ENCODE measurements at regions not wholly inside any gene's neighbourhood (a gene's known extent, or its start where the extent isn't known, plus 50 kb on each side); places are given as distances from the start of the nearest gene placed in this dataset.

DNA sequence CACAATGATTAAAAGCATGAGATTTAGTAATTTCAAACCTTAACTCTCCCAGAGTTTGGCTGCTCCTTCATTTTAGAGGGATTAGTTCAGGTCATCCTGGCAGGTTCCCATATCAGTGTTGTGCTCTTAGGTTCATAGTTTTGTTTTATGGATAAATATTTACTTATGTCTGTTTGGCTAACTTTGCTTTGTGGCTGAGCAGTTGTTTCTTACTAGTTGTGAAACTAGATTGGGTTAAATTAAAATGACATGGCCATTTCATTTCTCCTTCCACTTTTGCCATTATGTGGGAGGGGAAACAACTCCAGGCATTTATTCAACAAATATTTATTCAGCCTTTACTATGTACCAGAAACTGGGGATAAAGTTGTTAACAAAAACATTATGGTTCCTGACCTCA lies 158.8 kb downstream of the TMTC3 start:
- no peaks in the 10 kb centered on the region for H3K9me3 ChIP-seq (ENCODE audit: control extremely low read depth in 1 of 5, control insufficient read depth in 4 of 5, insufficient read depth in 2 of 5, low read depth in 1 of 5, low read length in 4 of 5)
- H3K4me1 ChIP-seq (ENCODE audit: control extremely low read depth in 1 of 4, control insufficient read depth in 4 of 4, insufficient read depth in 4 of 4, low read length in 3 of 4) = no peaks in the 10 kb centered on the region
- no peak overlapping the region for H3K27ac ChIP-seq (ENCODE audit: insufficient read depth in 1 of 2, low read depth in 1 of 2, low read length in 2 of 2, poor library complexity in 1 of 2, severe bottlenecking in 2 of 2)
- DNase-seq = no peak
- H3K36me3 ChIP-seq (ENCODE audit: control insufficient read depth in 4 of 4, insufficient read depth in 4 of 4, low read length in 3 of 4) = no peaks in the 10 kb centered on the region
- ChIA-PET POLR2A (no interaction called here), CTCF (no interaction called here)
- no peaks in the 10 kb centered on the region for H3K27me3 ChIP-seq (replicated peaks in 2 of 5; ENCODE audit: control insufficient read depth in 4 of 5, insufficient read depth in 5 of 5, low read length in 4 of 5)
- no peak overlapping the region for H3K4me3 ChIP-seq (ENCODE audit: control insufficient read depth in 1 of 7, extremely low read depth in 1 of 7, insufficient read depth in 4 of 7, low read depth in 2 of 7, low read length in 6 of 7)

- 100% methylated on average over 1 of the region's 1 CpG for WGBS (ENCODE audit: insufficient coverage)
- ChIA-PET CTCF (no interaction called here), POLR2A (no interaction called here)
Measured at GRCh38 chr12:88303335-88303734, 161.2 kb downstream of the TMTC3 start.

GRCh38 chr12:88305254-88305890 lies 163.3 kb downstream of the TMTC3 start:
- no peak for DNase-seq
- POLR2A ChIA-PET = no interaction called here
- CTCF ChIA-PET = interaction anchor here (0.8 to 1.1 kb wide), 2 partner anchors 17 to 19 kb away, joined by 3 read pairs; no protein-coding TSS in a partner anchor
- Histone ChIP-seq H3K36me3 (ENCODE audit: control insufficient read depth in 4 of 4, insufficient read depth in 4 of 4, low read length in 3 of 4) (no peaks in the 10 kb centered on the region), H3K4me1 (ENCODE audit: control extremely low read depth in 1 of 4, control insufficient read depth in 4 of 4, insufficient read depth in 4 of 4, low read length in 3 of 4) (no peaks in the 10 kb centered on the region), H3K27me3 (replicated peaks in 2 of 5; ENCODE audit: control insufficient read depth in 4 of 5, insufficient read depth in 5 of 5, low read length in 4 of 5) (no peaks in the 10 kb centered on the region), H3K4me3 (ENCODE audit: control insufficient read depth in 1 of 7, extremely low read depth in 1 of 7, insufficient read depth in 4 of 7, low read depth in 2 of 7, low read length in 6 of 7) (no peak overlapping the region), H3K9me3 (ENCODE audit: control extremely low read depth in 1 of 5, control insufficient read depth in 4 of 5, insufficient read depth in 2 of 5, low read depth in 1 of 5, low read length in 4 of 5) (no peaks in the 10 kb centered on the region), H3K27ac (ENCODE audit: insufficient read depth in 1 of 2, low read depth in 1 of 2, low read length in 2 of 2, poor library complexity in 1 of 2, severe bottlenecking in 2 of 2) (no peak overlapping the region)
- WGBS (ENCODE audit: insufficient coverage) = 100% methylated on average over 3 of the region's 5 CpGs

More at GRCh38 chr12:88303335-88303734, 161.2 kb downstream of the TMTC3 start:
- Histone ChIP-seq H3K27ac (ENCODE audit: insufficient read depth in 1 of 2, low read depth in 1 of 2, low read length in 2 of 2, poor library complexity in 1 of 2, severe bottlenecking in 2 of 2) (no peak overlapping the region), H3K9me3 (ENCODE audit: control extremely low read depth in 1 of 5, control insufficient read depth in 4 of 5, insufficient read depth in 2 of 5, low read depth in 1 of 5, low read length in 4 of 5) (no peaks in the 10 kb centered on the region), H3K36me3 (ENCODE audit: control insufficient read depth in 4 of 4, insufficient read depth in 4 of 4, low read length in 3 of 4) (no peaks in the 10 kb centered on the region), H3K4me3 (ENCODE audit: control insufficient read depth in 1 of 7, extremely low read depth in 1 of 7, insufficient read depth in 4 of 7, low read depth in 2 of 7, low read length in 6 of 7) (no peak overlapping the region), H3K4me1 (ENCODE audit: control extremely low read depth in 1 of 4, control insufficient read depth in 4 of 4, insufficient read depth in 4 of 4, low read length in 3 of 4) (no peaks in the 10 kb centered on the region), H3K27me3 (replicated peaks in 2 of 5; ENCODE audit: control insufficient read depth in 4 of 5, insufficient read depth in 5 of 5, low read length in 4 of 5) (no peaks in the 10 kb centered on the region)
- DNase-seq = no peak

DNA sequence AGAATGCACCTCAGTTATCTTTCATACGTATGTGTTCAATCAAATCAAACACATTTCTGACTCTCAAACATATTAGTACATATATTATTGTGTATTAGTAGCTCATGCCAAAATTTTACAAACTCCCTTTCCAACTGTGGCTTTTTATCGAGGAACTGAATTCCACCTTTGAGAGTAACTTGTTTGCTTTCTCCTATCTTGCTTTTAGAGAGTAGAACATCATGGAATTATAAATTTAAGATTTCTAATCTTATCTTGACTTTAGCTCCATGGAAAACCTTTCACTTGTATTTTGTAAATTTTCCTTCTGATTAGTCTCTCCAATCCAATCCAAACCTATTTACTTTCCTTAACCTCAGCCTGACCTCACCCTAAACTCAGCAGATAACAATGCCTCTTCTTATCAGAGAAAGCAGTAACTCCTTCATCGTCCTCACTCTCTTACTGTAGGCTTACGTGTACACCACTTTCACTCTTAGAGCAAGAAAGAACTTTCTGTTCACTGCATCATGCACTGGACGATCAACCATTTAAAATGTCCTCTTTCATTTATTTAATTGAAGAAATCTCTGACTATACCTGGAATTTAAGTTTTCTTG lies 164.5 kb downstream of the TMTC3 start:
- no peak overlapping the region for H3K27ac ChIP-seq (ENCODE audit: insufficient read depth in 1 of 2, low read depth in 1 of 2, low read length in 2 of 2, poor library complexity in 1 of 2, severe bottlenecking in 2 of 2)
- H3K9me3 ChIP-seq (ENCODE audit: control extremely low read depth in 1 of 5, control insufficient read depth in 4 of 5, insufficient read depth in 2 of 5, low read depth in 1 of 5, low read length in 4 of 5) = no peaks in the 10 kb centered on the region
- no peak overlapping the region for H3K4me3 ChIP-seq (ENCODE audit: control insufficient read depth in 1 of 7, extremely low read depth in 1 of 7, insufficient read depth in 4 of 7, low read depth in 2 of 7, low read length in 6 of 7)
- POLR2A ChIA-PET = no interaction called here
- WGBS (ENCODE audit: insufficient coverage) = 85% methylated on average over 3 of the region's 5 CpGs
- DNase-seq = no peak
- H3K27me3 ChIP-seq (replicated peaks in 2 of 5; ENCODE audit: control insufficient read depth in 4 of 5, insufficient read depth in 5 of 5, low read length in 4 of 5) = no peaks in the 10 kb centered on the region
- H3K4me1 ChIP-seq (ENCODE audit: control extremely low read depth in 1 of 4, control insufficient read depth in 4 of 4, insufficient read depth in 4 of 4, low read length in 3 of 4) = no peaks in the 10 kb centered on the region
- H3K36me3 ChIP-seq (ENCODE audit: control insufficient read depth in 4 of 4, insufficient read depth in 4 of 4, low read length in 3 of 4) = no peaks in the 10 kb centered on the region
- CTCF ChIA-PET = interaction anchor here (0.8 to 1.1 kb wide), 2 partner anchors 18 to 19 kb away, joined by 3 read pairs; no protein-coding TSS in a partner anchor

DNA sequence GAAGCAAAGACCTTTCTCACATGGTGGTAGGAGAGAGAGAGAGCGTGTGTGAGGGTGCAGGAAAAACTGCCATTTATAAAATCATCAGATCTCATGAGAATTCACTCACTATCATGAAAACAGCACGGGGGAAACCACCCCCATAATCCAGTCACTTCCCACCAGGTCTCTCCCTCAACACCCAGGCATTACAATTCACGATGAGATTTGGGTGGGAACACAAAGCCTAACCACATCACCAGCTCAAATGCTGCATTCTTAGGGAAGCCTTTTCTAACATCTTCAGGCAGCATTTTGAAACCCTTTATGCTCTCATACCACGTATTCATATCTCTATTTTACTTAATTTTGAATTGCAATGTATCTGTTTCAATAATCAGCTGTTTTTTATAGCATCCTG lies 165.9 kb downstream of the TMTC3 start:
- DNase-seq = no peak
- Histone ChIP-seq H3K27ac (ENCODE audit: insufficient read depth in 1 of 2, low read depth in 1 of 2, low read length in 2 of 2, poor library complexity in 1 of 2, severe bottlenecking in 2 of 2) (no peak overlapping the region), H3K4me1 (ENCODE audit: control extremely low read depth in 1 of 4, control insufficient read depth in 4 of 4, insufficient read depth in 4 of 4, low read length in 3 of 4) (no peaks in the 10 kb centered on the region), H3K9me3 (ENCODE audit: control extremely low read depth in 1 of 5, control insufficient read depth in 4 of 5, insufficient read depth in 2 of 5, low read depth in 1 of 5, low read length in 4 of 5) (no peaks in the 10 kb centered on the region), H3K36me3 (ENCODE audit: control insufficient read depth in 4 of 4, insufficient read depth in 4 of 4, low read length in 3 of 4) (no peaks in the 10 kb centered on the region), H3K4me3 (ENCODE audit: control insufficient read depth in 1 of 7, extremely low read depth in 1 of 7, insufficient read depth in 4 of 7, low read depth in 2 of 7, low read length in 6 of 7) (no peak overlapping the region), H3K27me3 (replicated peaks in 2 of 5; ENCODE audit: control insufficient read depth in 4 of 5, insufficient read depth in 5 of 5, low read length in 4 of 5) (no peaks in the 10 kb centered on the region)
- ChIA-PET CTCF (no interaction called here), POLR2A (no interaction called here)
- WGBS (ENCODE audit: insufficient coverage) = 83% methylated on average over 2 of the region's 4 CpGs

DNA sequence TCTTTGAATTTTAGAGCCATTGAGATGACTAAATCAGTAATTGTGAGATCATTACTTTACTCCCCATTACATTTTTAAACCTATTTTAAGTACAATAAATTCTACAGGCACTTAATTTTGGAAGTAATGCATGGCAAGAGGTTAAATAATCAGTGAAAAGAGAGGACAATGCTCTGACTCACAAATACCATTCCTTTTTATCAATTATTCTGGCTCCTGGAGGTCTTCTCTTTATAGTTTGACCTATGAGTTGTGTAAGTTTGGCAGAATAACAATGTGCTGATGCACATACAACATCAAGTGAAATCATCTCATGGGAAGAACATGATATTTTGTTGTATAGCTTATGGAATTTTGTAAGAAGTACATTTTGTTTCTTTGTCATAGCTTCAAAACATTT lies 166.7 kb downstream of the TMTC3 start:
- Histone ChIP-seq H3K4me1 (ENCODE audit: control extremely low read depth in 1 of 4, control insufficient read depth in 4 of 4, insufficient read depth in 4 of 4, low read length in 3 of 4) (no peaks in the 10 kb centered on the region), H3K9me3 (ENCODE audit: control extremely low read depth in 1 of 5, control insufficient read depth in 4 of 5, insufficient read depth in 2 of 5, low read depth in 1 of 5, low read length in 4 of 5) (no peaks in the 10 kb centered on the region), H3K36me3 (ENCODE audit: control insufficient read depth in 4 of 4, insufficient read depth in 4 of 4, low read length in 3 of 4) (no peaks in the 10 kb centered on the region), H3K27me3 (replicated peaks in 2 of 5; ENCODE audit: control insufficient read depth in 4 of 5, insufficient read depth in 5 of 5, low read length in 4 of 5) (no peaks in the 10 kb centered on the region), H3K27ac (ENCODE audit: insufficient read depth in 1 of 2, low read depth in 1 of 2, low read length in 2 of 2, poor library complexity in 1 of 2, severe bottlenecking in 2 of 2) (no peak overlapping the region), H3K4me3 (ENCODE audit: control insufficient read depth in 1 of 7, extremely low read depth in 1 of 7, insufficient read depth in 4 of 7, low read depth in 2 of 7, low read length in 6 of 7) (no peak overlapping the region)
- ChIA-PET POLR2A (no interaction called here), CTCF (no interaction called here)
- no peak for DNase-seq

DNA sequence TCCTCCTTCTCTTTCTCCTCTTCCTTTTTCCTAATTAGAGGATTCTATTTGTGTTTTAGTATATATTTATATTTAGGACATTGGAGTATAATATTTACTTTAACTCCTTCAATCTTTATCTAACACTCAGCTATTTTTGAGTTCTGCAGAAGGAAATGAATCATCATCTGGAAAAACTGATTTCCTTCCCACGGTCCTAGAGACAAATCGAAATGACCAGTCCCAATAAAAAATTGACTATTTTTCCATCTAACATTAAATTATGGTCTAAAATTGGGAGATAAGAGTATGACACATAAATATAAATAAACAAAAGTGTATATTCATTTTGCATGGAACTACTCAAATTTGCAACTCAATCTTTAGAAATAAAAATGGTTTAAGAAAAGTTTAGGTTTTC lies 167.4 kb downstream of the TMTC3 start:
- no peaks in the 10 kb centered on the region for H3K27me3 ChIP-seq (replicated peaks in 2 of 5; ENCODE audit: control insufficient read depth in 4 of 5, insufficient read depth in 5 of 5, low read length in 4 of 5)
- H3K27ac ChIP-seq (ENCODE audit: insufficient read depth in 1 of 2, low read depth in 1 of 2, low read length in 2 of 2, poor library complexity in 1 of 2, severe bottlenecking in 2 of 2) = no peak overlapping the region
- H3K4me1 ChIP-seq (ENCODE audit: control extremely low read depth in 1 of 4, control insufficient read depth in 4 of 4, insufficient read depth in 4 of 4, low read length in 3 of 4) = no peaks in the 10 kb centered on the region
- no CpG with 5 or more reads among the region's 2 CpGs for WGBS (ENCODE audit: insufficient coverage)
- no peak for DNase-seq
- ChIA-PET CTCF (no interaction called here), POLR2A (no interaction called here)
- H3K4me3 ChIP-seq (ENCODE audit: control insufficient read depth in 1 of 7, extremely low read depth in 1 of 7, insufficient read depth in 4 of 7, low read depth in 2 of 7, low read length in 6 of 7) = no peak overlapping the region
- no peaks in the 10 kb centered on the region for H3K36me3 ChIP-seq (ENCODE audit: control insufficient read depth in 4 of 4, insufficient read depth in 4 of 4, low read length in 3 of 4)
- no peaks in the 10 kb centered on the region for H3K9me3 ChIP-seq (ENCODE audit: control extremely low read depth in 1 of 5, control insufficient read depth in 4 of 5, insufficient read depth in 2 of 5, low read depth in 1 of 5, low read length in 4 of 5)
